HG03060 (cell line): ENCODE measurements at regions not wholly inside any gene's neighbourhood (a gene's known extent, or its start where the extent isn't known, plus 50 kb on each side); places are given as distances from the start of the nearest gene placed in this dataset.

Experiments used
- ATAC-seq: cut with Tn5 transposase; IDR thresholded peaks from one replicate; pipeline ENCODE4 v1.9.1; 2021; ENCODE audit warnings: low read depth, moderate number of reproducible peaks; ENCODE audit not compliant: unreplicated experiment

- ATAC-seq = no peak
Measured at GRCh38 chr10:129280155-129280502, 186.9 kb upstream of the MGMT start.

GRCh38 chr10:129280908-129281586 lies 186.0 kb upstream of the MGMT start:
- ATAC-seq = no peak

GRCh38 chr10:129285459-129285858 lies 181.6 kb upstream of the MGMT start:
- no peak for ATAC-seq

- no peak for ATAC-seq
Measured at GRCh38 chr10:129288999-129289584, 177.9 kb upstream of the MGMT start.

DNA sequence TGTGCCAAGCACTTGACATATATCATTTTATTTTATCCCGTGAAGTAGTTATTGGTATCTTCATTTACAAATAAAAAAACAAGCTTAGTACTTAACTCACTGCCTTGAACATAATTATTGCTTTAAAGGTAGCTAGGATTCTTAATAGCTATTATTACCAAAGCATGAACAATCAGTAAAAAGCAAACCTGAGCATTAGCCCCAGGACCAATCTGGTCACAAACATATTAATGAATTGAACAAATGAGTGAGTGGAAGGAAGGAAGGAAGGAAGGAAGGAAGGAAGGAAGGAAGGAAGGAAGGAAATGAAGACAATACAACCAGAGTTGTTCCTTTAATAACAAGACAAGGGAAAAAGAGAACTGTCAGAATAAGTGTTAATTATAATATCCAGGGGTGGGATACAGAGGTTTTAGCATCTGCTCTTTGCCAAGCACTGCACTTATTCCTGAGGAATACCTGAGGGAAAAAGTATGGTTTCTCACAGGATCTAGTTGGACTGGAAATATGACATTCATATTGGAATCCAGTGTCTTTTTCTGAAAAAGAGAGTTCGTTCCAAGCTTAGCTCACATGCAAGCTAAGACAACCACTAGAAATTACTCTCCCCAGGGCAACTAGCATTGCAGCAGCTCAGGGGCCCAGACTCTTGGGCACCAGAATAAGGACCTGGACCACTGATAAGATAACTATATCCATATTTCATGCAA lies 172.9 kb upstream of the MGMT start:
- ATAC-seq = no peak

DNA sequence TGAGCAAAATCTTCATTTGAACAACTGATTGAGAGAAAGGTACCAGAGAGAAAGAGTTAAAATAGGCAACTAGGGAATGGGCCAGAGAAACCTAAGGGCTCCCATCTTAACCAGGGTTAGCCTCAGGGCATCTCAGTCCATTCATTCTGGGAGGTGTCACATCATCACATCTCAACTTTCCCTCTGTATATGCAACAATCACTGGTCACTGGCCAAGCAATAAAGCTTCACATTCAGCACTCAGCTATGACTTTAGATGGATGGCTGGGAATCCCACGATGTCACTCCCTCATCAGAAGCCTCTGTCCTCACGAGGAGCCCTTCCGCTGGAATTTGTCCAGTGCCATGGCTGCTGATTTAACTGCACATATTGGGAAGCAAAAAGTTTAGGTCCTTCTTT lies 172.1 kb upstream of the MGMT start:
- no peak for ATAC-seq

GRCh38 chr10:129305046-129305445 lies 162.0 kb upstream of the MGMT start:
- ATAC-seq = no peak

- ATAC-seq = no peak
Measured at GRCh38 chr10:129307141-129307540, 159.9 kb upstream of the MGMT start.

GRCh38 chr10:129308953-129309564 lies 158.0 kb upstream of the MGMT start:
- ATAC-seq = no peak

GRCh38 chr10:129309565-129309964 lies 157.5 kb upstream of the MGMT start:
- ATAC-seq = no peak

- ATAC-seq = no peak
Measured at GRCh38 chr10:129310881-129311280, 156.2 kb upstream of the MGMT start.

DNA sequence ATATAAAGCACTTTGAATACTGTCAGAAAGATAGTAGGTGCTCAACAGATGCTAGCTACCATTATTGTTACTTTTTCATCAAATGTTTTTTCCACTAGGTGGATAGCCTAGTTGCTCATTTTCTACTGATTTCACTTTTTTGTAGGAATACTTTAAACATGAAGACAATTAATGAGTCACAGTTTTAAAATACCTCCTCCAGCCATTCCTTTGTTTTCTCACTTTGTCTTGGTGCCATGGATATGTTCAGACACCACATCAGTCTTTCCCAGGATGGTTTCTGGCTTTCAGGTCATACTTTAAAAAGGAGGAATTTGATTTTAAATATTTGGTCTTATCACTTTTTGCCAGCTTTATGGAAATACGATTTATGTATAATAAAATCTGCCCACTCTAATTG lies 147.1 kb upstream of the MGMT start:
- no peak for ATAC-seq

DNA sequence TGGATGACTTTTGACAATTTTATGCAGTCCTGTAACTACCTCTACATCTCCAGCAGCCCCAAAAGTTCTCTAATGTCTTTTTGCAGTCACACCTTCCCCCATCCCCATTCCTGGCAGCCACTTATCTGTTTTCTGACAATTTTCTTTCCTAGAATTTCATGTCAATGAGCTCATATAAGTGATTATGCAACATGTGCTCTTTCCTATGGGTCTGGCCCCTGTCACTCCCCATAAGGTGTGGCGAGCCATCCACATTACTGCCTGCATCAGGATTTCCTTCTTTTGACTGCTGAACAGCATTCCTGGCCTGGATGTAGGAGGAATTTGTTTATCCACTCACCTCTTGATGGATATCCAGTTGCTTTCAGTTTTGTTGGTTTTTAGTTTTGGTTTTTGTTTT lies 146.7 kb upstream of the MGMT start:
- no peak for ATAC-seq

GRCh38 chr10:129321727-129322126 lies 145.3 kb upstream of the MGMT start:
- no peak for ATAC-seq

- no peak for ATAC-seq
Measured at GRCh38 chr10:129322933-129323820, 143.9 kb upstream of the MGMT start.

DNA sequence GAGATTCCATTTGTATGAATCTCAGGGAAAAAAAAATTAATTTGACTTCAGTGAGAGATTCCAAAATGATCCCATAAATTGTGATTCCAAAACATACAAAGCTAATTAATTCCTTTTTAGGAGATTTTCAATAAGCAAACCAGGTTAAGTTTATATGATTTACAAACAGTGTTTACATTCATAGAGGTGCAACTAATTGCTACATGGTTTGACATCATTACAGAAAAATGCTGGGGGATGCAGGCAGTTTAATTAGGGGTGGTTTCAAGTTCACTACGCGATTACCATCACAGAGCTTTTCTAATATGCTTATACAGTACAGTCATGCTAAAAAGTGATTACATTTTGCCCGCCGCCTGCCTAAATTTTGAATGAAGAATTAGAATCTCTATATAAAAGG lies 143.2 kb upstream of the MGMT start:
- no peak for ATAC-seq

- no peak for ATAC-seq
Measured at GRCh38 chr10:129325893-129326292, 141.1 kb upstream of the MGMT start.

DNA sequence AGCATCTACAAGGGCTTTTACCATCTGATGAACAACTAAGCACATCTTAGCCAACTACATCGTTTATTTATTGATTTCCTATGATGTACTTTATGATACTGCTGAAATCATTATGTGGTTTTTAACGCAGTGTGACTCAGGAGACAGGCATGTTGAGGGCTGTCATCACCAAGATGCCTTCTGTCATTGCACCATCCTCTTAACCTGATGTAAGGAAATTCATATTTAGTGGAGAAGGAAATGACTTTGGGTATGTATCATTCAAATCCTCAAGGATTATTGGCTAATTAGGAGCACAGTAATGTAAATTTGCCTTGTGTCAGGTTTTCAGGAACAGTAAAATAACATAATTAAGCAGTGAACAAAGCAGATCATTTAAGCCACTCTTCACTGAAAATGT lies 138.5 kb upstream of the MGMT start:
- ATAC-seq = no peak

DNA sequence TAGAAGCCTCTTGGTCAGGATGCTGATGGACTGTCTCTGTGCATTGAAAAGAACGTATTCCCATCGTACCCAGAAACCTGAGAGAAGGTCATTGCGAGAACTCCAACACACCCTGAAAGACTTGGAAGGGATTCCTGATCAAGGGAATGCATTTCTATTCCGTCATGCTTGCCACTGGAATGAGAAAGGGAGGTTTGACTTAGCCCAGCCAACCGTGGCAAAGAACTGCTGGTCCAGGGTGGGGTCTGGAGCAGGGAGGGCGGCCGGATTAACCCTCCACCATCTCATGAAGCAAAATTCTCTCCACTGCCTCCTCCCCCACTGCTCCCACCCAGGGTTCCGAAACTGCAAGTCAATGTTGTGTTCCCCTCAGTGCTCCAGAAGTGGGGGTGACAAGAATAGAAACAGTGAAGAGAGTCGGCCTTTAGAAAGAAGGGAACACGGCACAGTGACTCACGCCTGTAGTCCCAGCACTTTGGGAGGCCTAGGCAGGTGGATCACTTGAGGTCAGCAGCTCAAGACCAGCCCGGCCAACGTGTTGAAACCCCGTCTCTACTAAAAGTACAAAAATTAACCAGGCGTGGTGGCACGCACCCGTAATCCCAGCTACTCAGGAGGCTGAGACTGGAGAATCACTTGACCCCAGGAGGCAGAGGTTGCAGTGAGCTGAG lies 137.5 kb upstream of the MGMT start:
- ATAC-seq = no peak

DNA sequence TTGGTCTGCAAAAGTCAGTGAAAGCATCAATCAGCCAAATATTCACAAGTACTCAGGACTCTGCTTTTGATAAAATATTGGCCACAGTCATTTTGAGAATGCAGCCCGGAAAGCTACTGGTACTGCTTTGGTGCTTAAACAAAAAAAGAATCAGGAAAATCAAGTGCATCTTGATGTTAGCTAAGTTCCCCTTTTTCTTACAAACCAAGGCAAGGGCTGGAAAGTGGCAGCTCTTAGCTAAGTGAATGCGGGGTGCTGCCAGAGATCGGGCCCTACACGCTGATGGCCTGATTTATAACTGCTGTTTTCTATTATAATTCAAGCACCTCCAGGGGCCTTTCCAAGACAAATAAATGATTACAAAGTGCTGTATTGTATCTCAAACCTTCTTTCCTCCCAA lies 136.8 kb upstream of the MGMT start:
- no peak for ATAC-seq
